ENCODE measurements at regions not wholly inside any gene's neighbourhood (a gene's known extent, or its start where the extent isn't known, plus 50 kb on each side); places are given as distances from the start of the nearest gene placed in this dataset.
"Not testable (repeated sequence)": the region's sequence is repeated elsewhere in the genome, so short reads cannot be mapped to it uniquely, and the experiment has no call there.

DNA sequence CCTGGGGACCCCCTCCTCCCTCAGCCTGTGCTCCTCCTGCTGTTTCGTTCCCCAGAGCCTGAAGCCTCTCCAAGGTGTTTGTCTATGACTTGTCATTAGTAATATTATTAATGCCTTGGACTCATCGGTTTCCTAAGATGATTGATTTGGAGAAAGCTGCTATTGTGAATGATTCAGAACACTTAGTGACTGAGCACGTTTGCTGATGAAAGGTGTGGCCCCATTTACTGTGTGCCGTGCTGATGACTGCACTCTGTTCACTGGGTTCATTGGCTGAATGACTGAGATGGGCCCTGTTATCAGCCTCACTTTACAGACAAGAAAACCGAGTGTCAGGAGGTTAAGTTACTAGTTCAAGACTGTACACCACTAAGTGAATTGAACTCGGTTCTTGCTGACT is 111.4 kb downstream of the SPP2 start:
- H3K4me1 ChIP-seq: no peaks in the 10 kb centered on the region
- no peak overlapping the region for H3K27ac ChIP-seq
- DNase-seq: no peak
- TF ChIP-seq, protein P1, sequence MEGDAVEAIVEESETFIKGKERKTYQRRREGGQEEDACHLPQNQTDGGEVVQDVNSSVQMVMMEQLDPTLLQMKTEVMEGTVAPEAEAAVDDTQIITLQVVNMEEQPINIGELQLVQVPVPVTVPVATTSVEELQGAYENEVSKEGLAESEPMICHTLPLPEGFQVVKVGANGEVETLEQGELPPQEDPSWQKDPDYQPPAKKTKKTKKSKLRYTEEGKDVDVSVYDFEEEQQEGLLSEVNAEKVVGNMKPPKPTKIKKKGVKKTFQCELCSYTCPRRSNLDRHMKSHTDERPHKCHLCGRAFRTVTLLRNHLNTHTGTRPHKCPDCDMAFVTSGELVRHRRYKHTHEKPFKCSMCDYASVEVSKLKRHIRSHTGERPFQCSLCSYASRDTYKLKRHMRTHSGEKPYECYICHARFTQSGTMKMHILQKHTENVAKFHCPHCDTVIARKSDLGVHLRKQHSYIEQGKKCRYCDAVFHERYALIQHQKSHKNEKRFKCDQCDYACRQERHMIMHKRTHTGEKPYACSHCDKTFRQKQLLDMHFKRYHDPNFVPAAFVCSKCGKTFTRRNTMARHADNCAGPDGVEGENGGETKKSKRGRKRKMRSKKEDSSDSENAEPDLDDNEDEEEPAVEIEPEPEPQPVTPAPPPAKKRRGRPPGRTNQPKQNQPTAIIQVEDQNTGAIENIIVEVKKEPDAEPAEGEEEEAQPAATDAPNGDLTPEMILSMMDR (IDR thresholded peaks at IDR 0.05): no peak
- no peak overlapping the region for H3K4me3 ChIP-seq
- H3K27me3 ChIP-seq: no peaks in the 10 kb centered on the region
- H3K36me3 ChIP-seq: no peaks in the 10 kb centered on the region
- intact Hi-C loops (cut with DNase I; ENCODE audit: low total_unique reads): no loop called here
- H3K9me3 ChIP-seq: no peaks in the 10 kb centered on the region

DNA sequence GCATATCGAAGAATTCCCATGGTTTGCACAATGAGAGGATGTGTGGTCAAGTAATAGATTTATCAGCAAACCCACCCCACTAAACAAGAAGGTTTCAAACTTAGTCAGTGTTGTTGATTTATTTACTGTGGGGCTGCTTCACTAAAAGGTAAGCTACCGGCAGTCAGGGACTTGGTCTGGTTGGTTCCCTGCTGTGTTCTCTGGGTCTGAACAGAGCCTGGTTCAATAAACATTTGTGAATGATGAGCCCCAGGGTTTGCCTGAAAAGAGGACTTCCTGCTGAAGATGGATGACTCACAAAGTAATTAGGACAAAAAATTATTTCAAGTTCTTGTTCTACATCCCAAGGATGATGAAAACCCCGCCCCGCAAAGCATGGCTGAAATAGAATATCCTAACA is 108.3 kb downstream of the SPP2 start:
- intact Hi-C loops (cut with DNase I; ENCODE audit: low total_unique reads): no loop called here
- H3K4me1 ChIP-seq: no peaks in the 10 kb centered on the region
- no peak overlapping the region for H3K27ac ChIP-seq
- H3K9me3 ChIP-seq: no peaks in the 10 kb centered on the region
- H3K36me3 ChIP-seq: no peaks in the 10 kb centered on the region
- TF ChIP-seq, protein P1 (IDR thresholded peaks at IDR 0.05): no peak
- no peaks in the 10 kb centered on the region for H3K27me3 ChIP-seq
- DNase-seq: no peak
- no peak overlapping the region for H3K4me3 ChIP-seq

DNA sequence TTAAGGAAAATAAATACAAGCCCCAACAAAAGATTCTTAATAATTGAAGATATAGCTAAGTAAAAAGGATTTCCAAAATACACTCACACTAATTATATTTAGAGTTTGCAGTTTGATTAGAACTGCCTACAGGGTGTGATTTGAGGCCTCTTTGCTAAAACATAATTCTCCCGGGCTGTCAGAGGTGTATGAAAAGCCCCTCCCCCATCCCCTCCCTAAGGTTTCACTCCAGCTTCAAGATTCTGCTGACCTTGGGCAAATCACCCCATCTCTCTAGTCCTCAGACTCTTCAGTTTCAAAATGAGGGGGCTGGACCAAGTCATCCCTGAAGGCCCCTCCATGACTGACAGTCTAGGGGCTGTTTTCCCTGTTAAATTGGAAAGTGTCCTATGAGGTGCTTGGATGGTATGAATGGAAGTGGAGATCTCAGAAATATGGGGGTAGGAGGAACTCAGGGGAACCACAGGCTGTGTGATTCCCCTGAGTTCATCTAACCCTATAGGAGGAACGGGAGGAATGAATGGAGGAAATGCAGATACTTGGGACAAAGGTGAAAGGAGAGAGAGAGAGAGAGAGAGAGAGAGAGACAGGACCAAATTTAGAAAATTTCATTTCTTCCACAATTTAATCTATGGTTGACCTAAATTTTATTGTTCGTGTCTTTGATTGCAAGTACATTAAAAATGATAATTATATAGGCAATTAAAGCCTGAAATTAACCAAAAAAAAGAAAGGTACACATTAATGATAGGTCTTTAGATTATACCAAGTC is 107.5 kb downstream of the SPP2 start:
- TF ChIP-seq, protein P1 (IDR thresholded peaks at IDR 0.05): no peak
- Histone ChIP-seq H3K36me3 (no peaks in the 10 kb centered on the region), H3K27ac (no peak overlapping the region), H3K4me1 (no peaks in the 10 kb centered on the region), H3K9me3 (no peaks in the 10 kb centered on the region), H3K27me3 (no peaks in the 10 kb centered on the region), H3K4me3 (no peak overlapping the region)
- intact Hi-C loops (cut with DNase I; ENCODE audit: low total_unique reads): no loop called here
- no peak for DNase-seq

DNA sequence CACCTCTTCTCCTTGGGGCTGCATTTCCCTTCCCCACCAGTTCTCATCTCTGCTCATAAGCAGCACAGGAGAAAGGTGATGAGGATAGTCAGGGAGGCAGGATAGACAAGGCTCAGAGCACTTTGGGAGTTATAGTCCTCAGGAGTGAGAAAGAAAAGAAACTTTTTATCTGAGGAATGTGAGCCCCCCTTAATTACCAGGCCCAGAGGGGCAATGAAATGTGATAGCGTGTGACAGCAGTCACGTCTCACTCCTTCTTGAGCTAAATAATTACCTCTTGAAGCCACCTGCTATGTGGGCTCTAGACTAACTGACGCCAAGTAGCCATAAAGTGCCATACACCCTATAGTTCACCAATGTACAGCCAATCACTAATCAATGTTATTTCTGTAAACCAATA is 105.8 kb downstream of the SPP2 start:
- H3K4me3 ChIP-seq: no peak overlapping the region
- TF ChIP-seq, protein P1 (IDR thresholded peaks at IDR 0.05): no peak
- H3K4me1 ChIP-seq: no peaks in the 10 kb centered on the region
- H3K27ac ChIP-seq: no peak overlapping the region
- no peaks in the 10 kb centered on the region for H3K27me3 ChIP-seq
- intact Hi-C loops (cut with DNase I; ENCODE audit: low total_unique reads): no loop called here
- no peaks in the 10 kb centered on the region for H3K36me3 ChIP-seq
- H3K9me3 ChIP-seq: no peaks in the 10 kb centered on the region
- no peak for DNase-seq

DNA sequence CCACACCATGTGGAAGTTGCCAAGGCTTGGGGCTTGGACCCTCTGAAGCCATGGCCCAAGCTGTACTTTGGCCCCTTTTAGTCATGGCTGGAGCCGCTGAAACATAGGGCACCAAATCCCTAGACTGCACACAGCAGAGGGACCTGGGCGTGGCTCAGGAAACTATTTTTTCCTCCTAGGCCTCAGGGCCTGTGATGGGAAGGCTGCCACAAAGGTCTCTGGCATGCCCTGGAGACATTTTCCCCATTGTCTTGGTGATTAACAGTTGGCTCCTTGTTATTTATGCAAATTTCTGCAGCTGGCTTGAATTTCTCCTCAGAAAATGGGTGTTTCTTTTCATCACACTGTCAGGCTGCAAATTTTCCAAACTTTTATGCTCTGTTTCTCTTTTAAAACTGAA is 102.3 kb downstream of the SPP2 start:
- not testable (repeated sequence) for H3K9me3 ChIP-seq, DNase-seq

DNA sequence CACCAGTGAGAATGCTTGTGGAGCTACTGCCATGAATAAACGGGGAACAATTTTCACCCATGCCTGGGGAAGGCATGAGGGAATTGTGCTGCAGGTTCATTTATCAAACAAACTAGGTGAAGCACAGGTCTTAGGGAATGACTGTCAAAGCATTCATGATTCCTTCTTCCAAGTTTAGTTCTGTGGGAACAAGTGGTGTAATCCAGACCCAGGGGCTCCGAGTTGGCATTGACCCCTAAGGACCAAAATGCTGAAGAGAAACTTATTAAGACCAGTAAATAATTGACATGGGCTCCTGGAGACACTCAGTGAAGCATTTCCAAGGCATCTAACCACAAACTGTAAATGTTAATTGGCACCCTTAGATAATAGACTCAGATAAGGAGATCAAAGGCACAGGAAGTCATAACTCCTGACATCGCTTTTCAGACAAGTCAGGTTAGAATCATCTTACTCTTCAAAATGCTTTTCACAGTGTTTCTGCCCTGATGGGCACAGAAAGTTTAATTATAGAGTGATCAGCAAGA is 96.9 kb downstream of the SPP2 start:
- Histone ChIP-seq H3K36me3 (no peaks in the 10 kb centered on the region), H3K4me1 (no peaks in the 10 kb centered on the region), H3K9me3 (no peaks in the 10 kb centered on the region), H3K4me3 (no peak overlapping the region), H3K27me3 (no peaks in the 10 kb centered on the region), H3K27ac (no peak overlapping the region)
- intact Hi-C loops (cut with DNase I; ENCODE audit: low total_unique reads): no loop called here
- TF ChIP-seq, protein P1 (IDR thresholded peaks at IDR 0.05): no peak
- DNase-seq: no peak

More for the DNA sequence above, 102.3 kb downstream of the SPP2 start:
- H3K27ac ChIP-seq; H3K27me3 ChIP-seq; H3K4me1 ChIP-seq; H3K4me3 ChIP-seq; intact Hi-C loops (cut with DNase I; ENCODE audit: low total_unique reads); H3K36me3 ChIP-seq: not testable (repeated sequence)

All from tibial artery (tissue), 4 donors.